NB4 (cell line): ENCODE measurements at regions not wholly inside any gene's neighbourhood (a gene's known extent, or its start where the extent isn't known, plus 50 kb on each side); places are given as distances from the start of the nearest gene placed in this dataset.

ENCODE experiments used
- CTCF ChIP-seq: IDR thresholded peaks from one replicate; pipeline ENCODE4 v1.5.1; 2012; ENCODE audit warnings: low read depth, low read length
- MAX ChIP-seq: IDR thresholded peaks from 2 replicates; pipeline ENCODE4 v1.6.1; 2011; ENCODE audit warnings: low read depth, low read length
- POLR2A ChIP-seq: IDR thresholded peaks from 2 replicates; pipeline ENCODE4 v1.6.1; 2011; ENCODE audit warnings: mild to moderate bottlenecking; ENCODE audit not compliant: insufficient read length; ENCODE audit errors: extremely low read depth

GRCh38 chr3:78368636-78369345 is 1328.9 kb downstream of the ROBO2 start:
- TF ChIP-seq CTCF = no peak
- no peak for TF ChIP-seq POLR2A
- no peak for TF ChIP-seq MAX
